ENCODE measurements at regions not wholly inside any gene's neighbourhood (a gene's known extent, or its start where the extent isn't known, plus 50 kb on each side); places are given as distances from the start of the nearest gene placed in this dataset.

GRCh38 chr2:4140281-4140970 lies 437.1 kb downstream of the DCDC2C start:
- no peaks in the 10 kb centered on the region for H3K79me2 ChIP-seq (ENCODE audit: insufficient read depth)
- H3K4me2 ChIP-seq (ENCODE audit: unreplicated experiment), result no peak overlapping the region
- TF ChIP-seq EZH2phosphoT487 (IDR thresholded peaks at IDR 0.05; ENCODE audit: insufficient read depth, low read depth) (no peak), EZH2 (IDR thresholded peaks at IDR 0.05; ENCODE audit: insufficient read depth, poor library complexity, severe bottlenecking) (no peak)
- no peaks in the 10 kb centered on the region for H3K9me2 ChIP-seq (ENCODE audit: insufficient read depth)
- no peaks in the 10 kb centered on the region for H3K27me3 ChIP-seq (replicated peaks; ENCODE audit: insufficient read depth)
- no peak overlapping the region for H3K4me3 ChIP-seq
- H3F3A ChIP-seq (ENCODE audit: insufficient read depth), result no peaks in the 10 kb centered on the region
- H3K9ac ChIP-seq, result no peak overlapping the region
- H4K20me1 ChIP-seq (ENCODE audit: insufficient read depth), result no peaks in the 10 kb centered on the region
- no peak for DNase-seq
- H3K36me3 ChIP-seq (ENCODE audit: low read depth), result no peaks in the 10 kb centered on the region
- no peaks in the 10 kb centered on the region for H3K4me1 ChIP-seq (ENCODE audit: insufficient read depth)
- in situ Hi-C loops (cut with MboI), result no loop called here
- 27 to 33% methylated on average over 9 of the region's 9 CpGs for WGBS, 2 experiments (ENCODE audit: low coverage in 1 of 2, low lambda C conversion rate in 2 of 2, missing lambda C conversion rate in 2 of 2)
- H3K27ac ChIP-seq, result no peak overlapping the region
- no peak overlapping the region for H2AFZ ChIP-seq
- H3K9me3 ChIP-seq (ENCODE audit: low read depth), result no peaks in the 10 kb centered on the region

GRCh38 chr2:4144731-4145130 lies 441.4 kb downstream of the DCDC2C start:
- Histone ChIP-seq H3K4me3 (no peak overlapping the region), H3K4me1 (ENCODE audit: insufficient read depth) (no peaks in the 10 kb centered on the region), H3K36me3 (ENCODE audit: low read depth) (no peaks in the 10 kb centered on the region), H3K9me3 (ENCODE audit: low read depth) (no peaks in the 10 kb centered on the region), H3F3A (ENCODE audit: insufficient read depth) (no peaks in the 10 kb centered on the region), H2AFZ (no peak overlapping the region), H3K9ac (no peak overlapping the region), H3K79me2 (ENCODE audit: insufficient read depth) (no peaks in the 10 kb centered on the region), H3K27me3 (replicated peaks; ENCODE audit: insufficient read depth) (no peaks in the 10 kb centered on the region), H3K9me2 (ENCODE audit: insufficient read depth) (no peaks in the 10 kb centered on the region), H4K20me1 (ENCODE audit: insufficient read depth) (no peaks in the 10 kb centered on the region), H3K27ac (no peak overlapping the region), H3K4me2 (ENCODE audit: unreplicated experiment) (no peak overlapping the region)
- in situ Hi-C loops (cut with MboI), result no loop called here
- TF ChIP-seq EZH2phosphoT487 (IDR thresholded peaks at IDR 0.05; ENCODE audit: insufficient read depth, low read depth) (no peak), EZH2 (IDR thresholded peaks at IDR 0.05; ENCODE audit: insufficient read depth, poor library complexity, severe bottlenecking) (no peak)
- DNase-seq, result no peak
- WGBS, 2 experiments (ENCODE audit: low coverage in 1 of 2, low lambda C conversion rate in 2 of 2, missing lambda C conversion rate in 2 of 2), result 17 to 24% methylated on average over 1 of the region's 1 CpG

GRCh38 chr2:4151521-4151920 lies 448.1 kb downstream of the DCDC2C start:
- Histone ChIP-seq H4K20me1 (ENCODE audit: insufficient read depth) (no peaks in the 10 kb centered on the region), H3K4me1 (ENCODE audit: insufficient read depth) (no peaks in the 10 kb centered on the region), H3K9me3 (ENCODE audit: low read depth) (no peaks in the 10 kb centered on the region), H3F3A (ENCODE audit: insufficient read depth) (no peaks in the 10 kb centered on the region), H3K27me3 (replicated peaks; ENCODE audit: insufficient read depth) (no peaks in the 10 kb centered on the region), H3K9me2 (ENCODE audit: insufficient read depth) (no peaks in the 10 kb centered on the region), H3K4me2 (ENCODE audit: unreplicated experiment) (no peak overlapping the region), H3K27ac (no peak overlapping the region), H3K36me3 (ENCODE audit: low read depth) (no peaks in the 10 kb centered on the region), H2AFZ (no peak overlapping the region), H3K9ac (no peak overlapping the region), H3K79me2 (ENCODE audit: insufficient read depth) (no peaks in the 10 kb centered on the region), H3K4me3 (no peak overlapping the region)
- DNase-seq, result no peak
- in situ Hi-C loops (cut with MboI), result no loop called here
- TF ChIP-seq EZH2phosphoT487 (IDR thresholded peaks at IDR 0.05; ENCODE audit: insufficient read depth, low read depth), result no peak
- WGBS, 2 experiments (ENCODE audit: low coverage in 1 of 2, low lambda C conversion rate in 2 of 2, missing lambda C conversion rate in 2 of 2), result 12 to 14% methylated on average over 2 of the region's 2 CpGs

- Histone ChIP-seq H3K9me2 (ENCODE audit: insufficient read depth) (no peaks in the 10 kb centered on the region), H3K27ac (no peak overlapping the region), H3K27me3 (replicated peaks; ENCODE audit: insufficient read depth) (no peaks in the 10 kb centered on the region), H2AFZ (no peak overlapping the region), H3K9ac (no peak overlapping the region), H3K4me1 (ENCODE audit: insufficient read depth) (no peaks in the 10 kb centered on the region), H3K79me2 (ENCODE audit: insufficient read depth) (no peaks in the 10 kb centered on the region), H4K20me1 (ENCODE audit: insufficient read depth) (no peaks in the 10 kb centered on the region), H3K4me2 (ENCODE audit: unreplicated experiment) (no peak overlapping the region), H3K36me3 (ENCODE audit: low read depth) (no peaks in the 10 kb centered on the region), H3K4me3 (no peak overlapping the region), H3F3A (ENCODE audit: insufficient read depth) (no peaks in the 10 kb centered on the region), H3K9me3 (ENCODE audit: low read depth) (no peaks in the 10 kb centered on the region)
- DNase-seq, result no peak
- TF ChIP-seq EZH2phosphoT487 (IDR thresholded peaks at IDR 0.05; ENCODE audit: insufficient read depth, low read depth) (no peak), EZH2 (IDR thresholded peaks at IDR 0.05; ENCODE audit: insufficient read depth, poor library complexity, severe bottlenecking) (no peak)
- in situ Hi-C loops (cut with MboI), result no loop called here
- WGBS, 2 experiments (ENCODE audit: low coverage in 1 of 2, low lambda C conversion rate in 2 of 2, missing lambda C conversion rate in 2 of 2), result 48 to 74% methylated on average over 1 of the region's 1 CpG
Observed at GRCh38 chr2:4152051-4152450, 448.7 kb downstream of the DCDC2C start.

- Histone ChIP-seq H4K20me1 (ENCODE audit: insufficient read depth) (no peaks in the 10 kb centered on the region), H3K4me3 (no peak overlapping the region), H2AFZ (no peak overlapping the region), H3K4me2 (ENCODE audit: unreplicated experiment) (no peak overlapping the region), H3K9ac (no peak overlapping the region), H3K4me1 (ENCODE audit: insufficient read depth) (no peaks in the 10 kb centered on the region), H3K27me3 (replicated peaks; ENCODE audit: insufficient read depth) (no peaks in the 10 kb centered on the region), H3K27ac (no peak overlapping the region), H3K36me3 (ENCODE audit: low read depth) (no peaks in the 10 kb centered on the region), H3K9me3 (ENCODE audit: low read depth) (no peaks in the 10 kb centered on the region), H3F3A (ENCODE audit: insufficient read depth) (no peaks in the 10 kb centered on the region), H3K9me2 (ENCODE audit: insufficient read depth) (no peaks in the 10 kb centered on the region), H3K79me2 (ENCODE audit: insufficient read depth) (no peaks in the 10 kb centered on the region)
- 48 to 53% methylated on average over 2 of the region's 2 CpGs for WGBS, 2 experiments (ENCODE audit: low coverage in 1 of 2, low lambda C conversion rate in 2 of 2, missing lambda C conversion rate in 2 of 2)
- TF ChIP-seq EZH2 (IDR thresholded peaks at IDR 0.05; ENCODE audit: insufficient read depth, poor library complexity, severe bottlenecking) (no peak), EZH2phosphoT487 (IDR thresholded peaks at IDR 0.05; ENCODE audit: insufficient read depth, low read depth) (no peak)
- no peak for DNase-seq
- in situ Hi-C loops (cut with MboI), result no loop called here
Observed at GRCh38 chr2:4168834-4169233, 465.5 kb downstream of the DCDC2C start.

Data from GM23248 (cell line).